HG03066 (cell line): ENCODE measurements at regions not wholly inside any gene's neighbourhood (a gene's known extent, or its start where the extent isn't known, plus 50 kb on each side); places are given as distances from the start of the nearest gene placed in this dataset.

Source experiments
- ATAC-seq: cut with Tn5 transposase; IDR thresholded peaks from one replicate; pipeline ENCODE4 v1.9.1; 2021; ENCODE audit warnings: low read depth; ENCODE audit not compliant: unreplicated experiment

- no peak for ATAC-seq
These were observed 54.0 kb upstream of the SLC30A5 start for GRCh38 chr5:69039829-69040228.

- ATAC-seq: no peak
These were observed 51.3 kb upstream of the SLC30A5 start for GRCh38 chr5:69042500-69042899.

GRCh38 chr5:69042915-69043654 lies 50.7 kb upstream of the SLC30A5 start:
- peak; percentile 99 for ATAC-seq

GRCh38 chr5:69043655-69043996 lies 50.2 kb upstream of the SLC30A5 start:
- no peak for ATAC-seq
